Activated B cell treated with CpG ODN at 0.5 μM for 24 hours (primary cell): ENCODE measurements at regions not wholly inside any gene's neighbourhood (a gene's known extent, or its start where the extent isn't known, plus 50 kb on each side); places are given as distances from the start of the nearest gene placed in this dataset.

Experiments
- ATAC-seq: fragments of 200-7000 bp; cut with Tn5 transposase; one replicate; pipeline ENCODE4 v1.10.0; 2021; ENCODE audit warnings: low read depth, mild to moderate bottlenecking, moderate library complexity
- CTCF ChIA-PET: fragments of 350-600 bp; sonication (Branson Sonifier 250); formaldehyde crosslinking; loops from one replicate; lab custom pipeline; 2021; ENCODE audit warnings: antibody characterized with exemption; lab: Charles Lee
- POLR2A ChIA-PET: fragments of 350-600 bp; sonication (Branson Sonifier 250); formaldehyde crosslinking; loops from one replicate; lab custom pipeline; 2021; ENCODE audit warnings: antibody characterized with exemption; lab: Charles Lee
- DNase-seq: peaks from one replicate; pipeline ENCODE4 v3.0.0; 2022
- H3K27ac Mint-ChIP-seq: one replicate; pipeline ENCODE4 v1.8.0; 2020; ENCODE audit warnings: mixed read lengths
- H3K27me3 Mint-ChIP-seq: one replicate; pipeline ENCODE4 v1.8.0; 2021; ENCODE audit warnings: mixed read lengths
- H3K36me3 Mint-ChIP-seq: one replicate; pipeline ENCODE4 v1.8.0; 2021; ENCODE audit warnings: low read depth, mixed read lengths
- H3K4me1 Mint-ChIP-seq: one replicate; pipeline ENCODE4 v1.8.0; 2021; ENCODE audit warnings: mixed read lengths
- H3K4me3 Mint-ChIP-seq: one replicate; pipeline ENCODE4 v1.8.0; 2020; ENCODE audit warnings: mild to moderate bottlenecking, mixed read lengths
- H3K9me3 Mint-ChIP-seq: one replicate; pipeline ENCODE4 v1.8.0; 2020; ENCODE audit warnings: mixed read lengths
- intact Hi-C: fragments of 100-400 bp; cut with micrococcal nuclease; formaldehyde crosslinking; loops from one replicate; pipeline ENCODE4 v1.15.1; 2024
- TF ChIP-seq, protein P1 (sequence below): fragments of 200-600 bp; IDR thresholded peaks from one replicate; pipeline ENCODE4 v1.8.0; 2022; ENCODE audit warnings: antibody characterized with exemption, mild to moderate bottlenecking

DNA sequence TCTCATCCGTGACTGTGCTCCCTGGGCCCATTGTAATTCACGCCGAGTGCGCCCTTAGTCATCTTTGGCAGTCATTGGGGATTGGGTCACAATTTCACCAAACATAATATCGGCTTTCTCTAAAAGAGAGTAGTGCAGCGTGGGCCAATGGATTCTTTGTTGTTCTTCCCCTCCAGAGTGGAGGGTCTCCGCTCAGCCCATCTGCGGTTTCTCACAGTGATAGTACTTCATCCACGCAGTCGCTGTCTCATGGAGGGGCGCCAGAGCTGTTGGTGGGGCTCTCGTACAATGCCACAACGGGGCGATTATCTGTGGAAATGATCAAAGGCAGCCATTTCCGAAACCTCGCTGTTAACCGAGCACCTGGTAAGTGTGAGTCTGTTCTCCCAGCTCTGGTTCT lies 321.8 kb downstream of the SNAPC1 start:
- intact Hi-C loops = loop anchor here (1.0 to 5.0 kb wide), 2 partner anchors 13 to 387 kb away; partner anchors contain the start of gene HIF1A
- ATAC-seq (no peak), DNase-seq (no peak)
- ChIA-PET CTCF (interaction anchor here (1.0 kb wide), 1 partner anchor 159 kb away, joined by 4 read pairs; no protein-coding TSS in a partner anchor), POLR2A (no interaction called here)
- Mint-ChIP-seq H3K36me3 (peaks cover 5% of the 10 kb centered on the region), H3K27me3 (no peaks in the 10 kb centered on the region), H3K27ac (no peak overlapping the region), H3K4me3 (no peak overlapping the region), H3K4me1 (peaks cover 54% of the 10 kb centered on the region), H3K9me3 (peaks cover 8% of the 10 kb centered on the region)
- TF ChIP-seq, protein P1, sequence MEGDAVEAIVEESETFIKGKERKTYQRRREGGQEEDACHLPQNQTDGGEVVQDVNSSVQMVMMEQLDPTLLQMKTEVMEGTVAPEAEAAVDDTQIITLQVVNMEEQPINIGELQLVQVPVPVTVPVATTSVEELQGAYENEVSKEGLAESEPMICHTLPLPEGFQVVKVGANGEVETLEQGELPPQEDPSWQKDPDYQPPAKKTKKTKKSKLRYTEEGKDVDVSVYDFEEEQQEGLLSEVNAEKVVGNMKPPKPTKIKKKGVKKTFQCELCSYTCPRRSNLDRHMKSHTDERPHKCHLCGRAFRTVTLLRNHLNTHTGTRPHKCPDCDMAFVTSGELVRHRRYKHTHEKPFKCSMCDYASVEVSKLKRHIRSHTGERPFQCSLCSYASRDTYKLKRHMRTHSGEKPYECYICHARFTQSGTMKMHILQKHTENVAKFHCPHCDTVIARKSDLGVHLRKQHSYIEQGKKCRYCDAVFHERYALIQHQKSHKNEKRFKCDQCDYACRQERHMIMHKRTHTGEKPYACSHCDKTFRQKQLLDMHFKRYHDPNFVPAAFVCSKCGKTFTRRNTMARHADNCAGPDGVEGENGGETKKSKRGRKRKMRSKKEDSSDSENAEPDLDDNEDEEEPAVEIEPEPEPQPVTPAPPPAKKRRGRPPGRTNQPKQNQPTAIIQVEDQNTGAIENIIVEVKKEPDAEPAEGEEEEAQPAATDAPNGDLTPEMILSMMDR = no peak

DNA sequence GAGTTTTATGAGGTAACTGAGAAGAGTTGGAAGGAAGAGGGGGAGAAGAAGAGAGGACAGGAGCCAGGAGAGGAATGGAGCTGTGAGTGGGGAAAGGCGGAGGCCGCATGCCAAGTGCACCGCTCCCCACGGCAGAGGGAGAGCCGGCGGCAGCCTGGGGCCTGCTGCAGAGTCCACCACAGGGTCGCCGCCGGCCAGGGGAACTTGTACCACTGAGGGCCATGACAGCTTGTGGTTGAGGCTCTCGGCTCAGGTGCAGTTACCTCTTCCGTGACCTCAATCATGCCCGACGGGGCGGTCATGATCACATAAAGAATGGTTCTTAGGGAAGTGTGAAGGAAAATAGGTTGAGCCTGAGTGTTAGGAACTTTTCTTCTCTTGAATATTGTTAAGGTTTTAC lies 325.0 kb downstream of the SNAPC1 start:
- Mint-ChIP-seq H3K4me1 (peaks cover 22% of the 10 kb centered on the region), H3K27ac (no peak overlapping the region)

DNA sequence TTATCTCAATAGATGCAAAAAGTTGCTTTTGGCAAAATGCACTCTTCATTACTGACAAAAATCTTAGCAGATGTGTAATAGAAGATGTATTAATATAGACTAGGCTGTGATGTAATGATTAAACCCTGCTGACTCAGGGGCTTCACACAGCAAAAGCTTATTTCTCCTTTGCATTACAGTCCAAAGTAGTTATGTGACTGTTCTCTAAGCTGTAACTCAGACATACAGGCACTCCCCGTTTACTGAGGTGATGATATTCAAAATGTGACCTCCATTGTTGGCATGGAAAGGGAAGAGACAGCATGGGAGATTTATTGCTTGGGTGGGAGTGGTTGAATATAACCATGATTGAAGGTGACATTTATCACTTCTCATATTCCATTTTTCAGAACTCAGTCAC lies 331.5 kb downstream of the SNAPC1 start:
- TF ChIP-seq, protein P1 = no peak
- Mint-ChIP-seq H3K27ac (no peak overlapping the region), H3K4me3 (no peak overlapping the region)

More for the DNA sequence above, 325.0 kb downstream of the SNAPC1 start:
- Mint-ChIP-seq H3K9me3 (peaks cover 11% of the 10 kb centered on the region), H3K27me3 (no peaks in the 10 kb centered on the region), H3K4me3 (no peak overlapping the region), H3K36me3 (peaks cover 5% of the 10 kb centered on the region)
- ChIA-PET CTCF (interaction anchor here (1.2 kb wide), 1 partner anchor 10 kb away, joined by 3 read pairs; no protein-coding TSS in a partner anchor), POLR2A (no interaction called here)
- TF ChIP-seq, protein P1 = no peak
- DNase-seq = no peak
- intact Hi-C loops = no loop called here
- no peak for ATAC-seq

DNA sequence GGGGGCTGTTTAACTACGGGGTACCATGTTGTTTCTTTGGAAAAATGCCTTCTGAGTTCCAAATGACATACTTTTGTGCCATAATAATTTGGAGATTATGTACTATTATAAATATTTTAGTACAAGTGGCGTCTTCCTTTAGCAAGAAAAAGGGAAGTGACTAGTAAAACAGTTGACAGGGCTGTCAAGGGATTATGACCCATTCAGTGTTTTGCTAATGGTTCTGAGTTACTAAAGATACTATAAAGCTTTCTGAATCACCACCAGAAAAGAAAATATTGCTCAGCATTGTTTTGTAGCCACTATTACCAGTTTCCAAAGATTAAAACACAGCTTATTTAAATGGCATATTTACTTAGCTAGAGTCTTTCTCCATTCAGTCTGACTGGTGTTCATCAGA lies 334.9 kb downstream of the SNAPC1 start:
- intact Hi-C loops = loop anchor here (1.0 to 2.0 kb wide), 2 partner anchors 13 to 16 kb away; no protein-coding TSS in a partner anchor
- Mint-ChIP-seq H3K4me1 (peaks cover 10% of the 10 kb centered on the region), H3K36me3 (no peaks in the 10 kb centered on the region), H3K27ac (no peak overlapping the region), H3K4me3 (no peak overlapping the region), H3K27me3 (no peaks in the 10 kb centered on the region), H3K9me3 (no peaks in the 10 kb centered on the region)
- DNase-seq (no peak), ATAC-seq (peak; percentile 58)
- TF ChIP-seq, protein P1 = no peak
- CTCF ChIA-PET = interaction anchor here (1.1 kb wide), 2 partner anchors 9 to 30 kb away, joined by 3 to 4 read pairs; no protein-coding TSS in a partner anchor
- POLR2A ChIA-PET = no interaction called here

More for the DNA sequence above, 331.5 kb downstream of the SNAPC1 start:
- ChIA-PET POLR2A (no interaction called here), CTCF (no interaction called here)
- ATAC-seq (no peak), DNase-seq (no peak)
- Mint-ChIP-seq H3K27me3 (no peaks in the 10 kb centered on the region), H3K36me3 (no peaks in the 10 kb centered on the region), H3K4me1 (peaks cover 10% of the 10 kb centered on the region), H3K9me3 (peaks cover 3% of the 10 kb centered on the region)
- intact Hi-C loops = no loop called here

DNA sequence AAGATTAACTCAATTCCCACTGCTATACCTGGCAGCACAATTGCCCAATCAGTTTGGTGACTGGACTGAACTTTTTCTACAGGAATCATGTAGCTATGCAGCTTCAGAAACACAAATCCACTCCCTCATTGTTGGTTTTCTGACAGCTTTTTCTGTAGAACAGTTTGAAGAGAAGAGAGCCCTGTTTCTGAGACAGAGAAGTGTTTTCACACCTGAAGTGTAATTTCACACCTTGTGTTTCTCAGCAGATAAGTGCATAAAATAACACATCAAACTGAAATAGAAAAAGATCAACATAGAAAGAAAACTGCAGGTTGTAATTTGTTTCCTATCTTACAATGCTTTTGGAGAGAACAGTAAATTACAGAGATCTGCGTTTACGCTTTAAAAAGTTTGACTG lies 335.6 kb downstream of the SNAPC1 start:
- H3K4me1 Mint-ChIP-seq = peaks cover 10% of the 10 kb centered on the region
- H3K27me3 Mint-ChIP-seq = no peaks in the 10 kb centered on the region
- H3K27ac Mint-ChIP-seq = no peak overlapping the region
- H3K9me3 Mint-ChIP-seq = no peaks in the 10 kb centered on the region
- TF ChIP-seq, protein P1 = no peak
- CTCF ChIA-PET = interaction anchor here (1.1 kb wide), 2 partner anchors 10 to 29 kb away, joined by 3 to 4 read pairs; no protein-coding TSS in a partner anchor
- DNase-seq = no peak
- POLR2A ChIA-PET = no interaction called here
- intact Hi-C loops = loop anchor here (1.0 to 2.0 kb wide), 2 partner anchors 14 to 17 kb away; no protein-coding TSS in a partner anchor
- no peak overlapping the region for H3K4me3 Mint-ChIP-seq
- no peak for ATAC-seq
- no peaks in the 10 kb centered on the region for H3K36me3 Mint-ChIP-seq
